ENCODE measurements at regions not wholly inside any gene's neighbourhood (a gene's known extent, or its start where the extent isn't known, plus 50 kb on each side); places are given as distances from the start of the nearest gene placed in this dataset.

- H3K27me3 ChIP-seq (ENCODE audit: low read length): no peaks in the 10 kb centered on the region
- H3K4me2 ChIP-seq (ENCODE audit: low read depth, low read length, poor library complexity, severe bottlenecking): no peak overlapping the region
- no peak overlapping the region for H3K27ac ChIP-seq (ENCODE audit: low read depth, low read length)
- H3F3A ChIP-seq (ENCODE audit: insufficient read depth): no peaks in the 10 kb centered on the region
- H3K9me3 ChIP-seq (ENCODE audit: insufficient read depth, low read length): no peaks in the 10 kb centered on the region
- no peak for TF ChIP-seq CTCF (IDR thresholded peaks at IDR 0.05; ENCODE audit: insufficient read depth, low read length, poor library complexity, severe bottlenecking)
- no peak for TF ChIP-seq EZH2phosphoT487 (conservative IDR thresholded peaks at IDR 0.05; ENCODE audit: low read length)
- no peaks in the 10 kb centered on the region for H4K20me1 ChIP-seq (ENCODE audit: low read depth, low read length)
- no peaks in the 10 kb centered on the region for H3K79me2 ChIP-seq (ENCODE audit: insufficient read depth, low read length)
- no peaks in the 10 kb centered on the region for H3K9me2 ChIP-seq (replicated peaks; ENCODE audit: insufficient read depth, low read length)
- H2AFZ ChIP-seq (ENCODE audit: low read depth, low read length, severe bottlenecking): no peak overlapping the region
- H3K4me3 ChIP-seq (ENCODE audit: insufficient read depth, low read length, poor library complexity, severe bottlenecking): no peak overlapping the region
- H3K9ac ChIP-seq (ENCODE audit: low read length): no peak overlapping the region
- no peaks in the 10 kb centered on the region for H3K36me3 ChIP-seq (ENCODE audit: low read length)
These were observed 60.1 kb upstream of the PDE7B start for GRCh38 chr6:135791441-135791840.

- Histone ChIP-seq H3F3A (ENCODE audit: insufficient read depth) (no peaks in the 10 kb centered on the region), H3K9me3 (ENCODE audit: insufficient read depth, low read length) (no peaks in the 10 kb centered on the region), H2AFZ (ENCODE audit: low read depth, low read length, severe bottlenecking) (no peak overlapping the region), H3K4me2 (ENCODE audit: low read depth, low read length, poor library complexity, severe bottlenecking) (no peak overlapping the region), H3K36me3 (ENCODE audit: low read length) (no peaks in the 10 kb centered on the region), H3K4me3 (ENCODE audit: insufficient read depth, low read length, poor library complexity, severe bottlenecking) (no peak overlapping the region), H3K9me2 (replicated peaks; ENCODE audit: insufficient read depth, low read length) (no peaks in the 10 kb centered on the region), H3K27ac (ENCODE audit: low read depth, low read length) (no peak overlapping the region), H4K20me1 (ENCODE audit: low read depth, low read length) (no peaks in the 10 kb centered on the region), H3K79me2 (ENCODE audit: insufficient read depth, low read length) (no peaks in the 10 kb centered on the region), H3K27me3 (ENCODE audit: low read length) (no peaks in the 10 kb centered on the region), H3K9ac (ENCODE audit: low read length) (no peak overlapping the region)
- TF ChIP-seq CTCF (IDR thresholded peaks at IDR 0.05; ENCODE audit: insufficient read depth, low read length, poor library complexity, severe bottlenecking) (no peak), EZH2phosphoT487 (conservative IDR thresholded peaks at IDR 0.05; ENCODE audit: low read length) (no peak)
These were observed 54.7 kb upstream of the PDE7B start for GRCh38 chr6:135796643-135797305.

- Histone ChIP-seq H3F3A (ENCODE audit: insufficient read depth) (no peaks in the 10 kb centered on the region), H3K79me2 (ENCODE audit: insufficient read depth, low read length) (no peaks in the 10 kb centered on the region), H3K27ac (ENCODE audit: low read depth, low read length) (no peak overlapping the region), H2AFZ (ENCODE audit: low read depth, low read length, severe bottlenecking) (no peak overlapping the region), H3K9me2 (replicated peaks; ENCODE audit: insufficient read depth, low read length) (no peaks in the 10 kb centered on the region), H3K27me3 (ENCODE audit: low read length) (no peaks in the 10 kb centered on the region), H3K9me3 (ENCODE audit: insufficient read depth, low read length) (no peaks in the 10 kb centered on the region), H3K36me3 (ENCODE audit: low read length) (no peaks in the 10 kb centered on the region), H3K4me2 (ENCODE audit: low read depth, low read length, poor library complexity, severe bottlenecking) (no peak overlapping the region), H3K4me3 (ENCODE audit: insufficient read depth, low read length, poor library complexity, severe bottlenecking) (no peak overlapping the region), H3K9ac (ENCODE audit: low read length) (no peak overlapping the region), H4K20me1 (ENCODE audit: low read depth, low read length) (no peaks in the 10 kb centered on the region)
- TF ChIP-seq EZH2phosphoT487 (conservative IDR thresholded peaks at IDR 0.05; ENCODE audit: low read length): no peak
- no peak for TF ChIP-seq CTCF (IDR thresholded peaks at IDR 0.05; ENCODE audit: insufficient read depth, low read length, poor library complexity, severe bottlenecking)
These were observed 54.1 kb upstream of the PDE7B start for GRCh38 chr6:135797361-135797760.

Measured in SU-DHL-6 (cell line).